Transverse colon (tissue), 4 donors: ENCODE measurements at regions not wholly inside any gene's neighbourhood (a gene's known extent, or its start where the extent isn't known, plus 50 kb on each side); places are given as distances from the start of the nearest gene placed in this dataset.
"Not testable (repeated sequence)": the region's sequence is repeated elsewhere in the genome, so short reads cannot be mapped to it uniquely, and the experiment has no call there.

Experiments used
- DNase-seq: peaks from one replicate; pipeline ENCODE4 v3.0.0-alpha.2; 2019
- H3K27ac ChIP-seq, 4 donors: fragments of 200-600 bp; sonication (generic); 2 replicates each; pipeline ENCODE4 v1.5.1; 2016 to 2018; ENCODE audit warnings: inconsistent platforms in 4 of 4
- H3K27me3 ChIP-seq: fragments of 200-600 bp; sonication (generic); 2 replicates; pipeline ENCODE4 v1.5.1; 2017; ENCODE audit warnings: inconsistent platforms
- H3K36me3 ChIP-seq, 4 donors: fragments of 200-600 bp; sonication (generic); 2 replicates each; pipeline ENCODE4 v1.5.1; 2017 to 2019; ENCODE audit warnings: inconsistent platforms in 4 of 4
- H3K4me1 ChIP-seq, 4 donors: fragments of 200-600 bp; sonication (generic); 2 replicates each; pipeline ENCODE4 v1.5.1; 2017 to 2020; ENCODE audit warnings: inconsistent platforms in 4 of 4
- H3K4me3 ChIP-seq, 4 donors: fragments of 200-600 bp; sonication (generic); 1 replicate in 1 of 4; 2 replicates in 3 of 4; pipeline versions ENCODE4 v1.5.1 to v1.6.1; 2017 to 2019; ENCODE audit warnings: inconsistent platforms in 4 of 4
- H3K9me3 ChIP-seq, 2 donors: fragments of 200-600 bp; sonication (generic); 2 replicates each; pipeline ENCODE4 v1.5.1; 2017 to 2019; ENCODE audit warnings: inconsistent platforms in 2 of 2
- EP300 ChIP-seq: sonication (generic); formaldehyde crosslinking; IDR thresholded peaks from one replicate; pipeline ENCODE4 v1.6.1; 2017; ENCODE audit warnings: antibody characterized with exemption, low read depth
- POLR2A ChIP-seq: fragments of 450-650 bp; IDR thresholded peaks from one replicate; pipeline ENCODE4 v1.6.1; 2016; ENCODE audit warnings: antibody characterized with exemption, mild to moderate bottlenecking, moderate library complexity
- POLR2AphosphoS5 ChIP-seq, 3 donors: sonication (generic); formaldehyde crosslinking; IDR thresholded peaks; one replicate each; pipeline ENCODE4 v1.6.1; 2016; ENCODE audit warnings: antibody characterized with exemption in 3 of 3
- WGBS, 2 donors: methylation state at CpG; one replicate each; pipeline ENCODE4 v1.1.5; 2018; ENCODE audit warnings: low coverage in 1 of 2; 5-methylcytosine and 5-hydroxymethylcytosine counted together
- in situ Hi-C, 4 donors: fragments of 200-750 bp; cut with MboI; loops; one replicate each; pipeline versions ENCODE4 v1.15.0 to v1.15.1; 2017; ENCODE audit warnings: low sequenced_read_pairs in 3 of 4, low pct_ligation_motif_present in 1 of 4, low pct_unique_long_range_greater_than_20kb in 1 of 4
- intact Hi-C: fragments of 100-400 bp; cut with DNase I; formaldehyde crosslinking; loops from one replicate; pipeline ENCODE4 v1.15.1; 2023; ENCODE audit warnings: low total_unique reads
- TF ChIP-seq, protein P1 (sequence below), 5 experiments: fragments of 200-600 bp in 3 of 5; fragments of 450-650 bp in 2 of 5; sonication (generic) in 3 of 5; IDR thresholded peaks; 1 replicate in 2 of 5; 2 replicates in 3 of 5; pipeline ENCODE4 v1.5.1; 2016 to 2017; ENCODE audit warnings: antibody characterized with exemption in 5 of 5, inconsistent platforms in 3 of 5, mild to moderate bottlenecking in 2 of 5, moderate library complexity in 1 of 5

- DNase-seq, result no peak
- no peaks in the 10 kb centered on the region for H3K36me3 ChIP-seq
- no peak overlapping the region for H3K27ac ChIP-seq
- TF ChIP-seq EP300 (no peak), POLR2A (no peak), POLR2AphosphoS5 (IDR thresholded peaks at IDR 0.05) (no peak)
- TF ChIP-seq, protein P1, sequence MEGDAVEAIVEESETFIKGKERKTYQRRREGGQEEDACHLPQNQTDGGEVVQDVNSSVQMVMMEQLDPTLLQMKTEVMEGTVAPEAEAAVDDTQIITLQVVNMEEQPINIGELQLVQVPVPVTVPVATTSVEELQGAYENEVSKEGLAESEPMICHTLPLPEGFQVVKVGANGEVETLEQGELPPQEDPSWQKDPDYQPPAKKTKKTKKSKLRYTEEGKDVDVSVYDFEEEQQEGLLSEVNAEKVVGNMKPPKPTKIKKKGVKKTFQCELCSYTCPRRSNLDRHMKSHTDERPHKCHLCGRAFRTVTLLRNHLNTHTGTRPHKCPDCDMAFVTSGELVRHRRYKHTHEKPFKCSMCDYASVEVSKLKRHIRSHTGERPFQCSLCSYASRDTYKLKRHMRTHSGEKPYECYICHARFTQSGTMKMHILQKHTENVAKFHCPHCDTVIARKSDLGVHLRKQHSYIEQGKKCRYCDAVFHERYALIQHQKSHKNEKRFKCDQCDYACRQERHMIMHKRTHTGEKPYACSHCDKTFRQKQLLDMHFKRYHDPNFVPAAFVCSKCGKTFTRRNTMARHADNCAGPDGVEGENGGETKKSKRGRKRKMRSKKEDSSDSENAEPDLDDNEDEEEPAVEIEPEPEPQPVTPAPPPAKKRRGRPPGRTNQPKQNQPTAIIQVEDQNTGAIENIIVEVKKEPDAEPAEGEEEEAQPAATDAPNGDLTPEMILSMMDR (IDR thresholded peaks at IDR 0.05), result no peak
- no peaks in the 10 kb centered on the region for H3K27me3 ChIP-seq
- in situ Hi-C loops (no loop called here), intact Hi-C loops (loop anchor here (1.0 kb wide), 1 partner anchor 35 kb away; no protein-coding TSS in a partner anchor)
- 50 to 65% methylated on average over 3 of the region's 3 CpGs for WGBS, 2 donors
- no peak overlapping the region for H3K4me3 ChIP-seq
- H3K4me1 ChIP-seq, result peaks cover 0 to 5% (median 0%) of the 10 kb centered on the region in 4 donors
- no peaks in the 10 kb centered on the region for H3K9me3 ChIP-seq
Observed at GRCh38 chr6:51120016-51120415, 301.3 kb downstream of the TFAP2B start.

GRCh38 chr6:51121380-51121976 is 302.8 kb downstream of the TFAP2B start:
- H3K27ac ChIP-seq, H3K27me3 ChIP-seq: not testable (repeated sequence)
- WGBS, 2 donors, result 92 to 100% methylated on average over 6 to 22 of the region's 22 CpGs

GRCh38 chr6:51129043-51129442 is 310.4 kb downstream of the TFAP2B start:
- intact Hi-C loops, result no loop called here
- TF ChIP-seq POLR2A, result no peak
- TF ChIP-seq, protein P1 (IDR thresholded peaks at IDR 0.05), result no peak
- TF ChIP-seq POLR2AphosphoS5 (IDR thresholded peaks at IDR 0.05), result no peak
- no peak for TF ChIP-seq EP300
- Histone ChIP-seq H3K27ac (no peak overlapping the region), H3K4me3 (no peak overlapping the region), H3K4me1 (no peaks in the 10 kb centered on the region), H3K9me3 (no peaks in the 10 kb centered on the region), H3K36me3 (no peaks in the 10 kb centered on the region), H3K27me3 (no peaks in the 10 kb centered on the region)
- no peak for DNase-seq
- in situ Hi-C loops, result no loop called here

More at GRCh38 chr6:51121380-51121976, 302.8 kb downstream of the TFAP2B start:
- H3K9me3 ChIP-seq, in situ Hi-C loops, intact Hi-C loops, DNase-seq, H3K4me1 ChIP-seq, H3K36me3 ChIP-seq, H3K4me3 ChIP-seq: not testable (repeated sequence)

GRCh38 chr6:51137777-51138176 is 319.1 kb downstream of the TFAP2B start:
- no peaks in the 10 kb centered on the region for H3K27me3 ChIP-seq
- in situ Hi-C loops, result no loop called here
- H3K4me1 ChIP-seq, result no peaks in the 10 kb centered on the region
- TF ChIP-seq POLR2A (no peak), POLR2AphosphoS5 (IDR thresholded peaks at IDR 0.05) (no peak), EP300 (no peak)
- TF ChIP-seq, protein P1 (IDR thresholded peaks at IDR 0.05), result no peak
- intact Hi-C loops, result no loop called here
- no peak overlapping the region for H3K4me3 ChIP-seq
- H3K27ac ChIP-seq, result no peak overlapping the region
- no peaks in the 10 kb centered on the region for H3K36me3 ChIP-seq
- no peaks in the 10 kb centered on the region for H3K9me3 ChIP-seq
- DNase-seq, result no peak

GRCh38 chr6:51139950-51140385 is 321.3 kb downstream of the TFAP2B start:
- Histone ChIP-seq H3K9me3 (no peaks in the 10 kb centered on the region), H3K4me3 (no peak overlapping the region), H3K36me3 (no peaks in the 10 kb centered on the region), H3K27me3 (no peaks in the 10 kb centered on the region), H3K4me1 (no peaks in the 10 kb centered on the region), H3K27ac (no peak overlapping the region)
- in situ Hi-C loops, result no loop called here
- intact Hi-C loops, result no loop called here
- TF ChIP-seq POLR2A, result no peak
- TF ChIP-seq EP300, result no peak
- TF ChIP-seq, protein P1 (IDR thresholded peaks at IDR 0.05), result no peak
- TF ChIP-seq POLR2AphosphoS5 (IDR thresholded peaks at IDR 0.05), result no peak
- 33 to 54% methylated on average over 1 to 3 of the region's 3 CpGs for WGBS, 2 donors
- no peak for DNase-seq
